SK-N-SH treated with all-trans-retinoic acid at 6 μM for 48 hours (cell line): ENCODE measurements at regions not wholly inside any gene's neighbourhood (a gene's known extent, or its start where the extent isn't known, plus 50 kb on each side); places are given as distances from the start of the nearest gene placed in this dataset.

Experiments used
- ATAC-seq: fragments of 200-7000 bp; cut with Tn5 transposase; 3 replicates; pipeline ENCODE4 v1.9.1; 2020; ENCODE audit warnings: mild to moderate bottlenecking, moderate library complexity
- ARNTL ChIP-seq: fragments of 450-650 bp; formaldehyde crosslinking; IDR thresholded peaks from 2 replicates; pipeline ENCODE4 v1.5.0; 2020; ENCODE audit warnings: low read depth, mild to moderate bottlenecking, moderate library complexity, borderline replicate concordance
- BACH2 ChIP-seq: fragments of 250-450 bp; sonication (Bioruptor Pico); IDR thresholded peaks from 2 replicates; pipeline ENCODE4 v1.9.0; 2021; ENCODE audit warnings: mild to moderate bottlenecking, borderline replicate concordance
- CREB5 ChIP-seq: fragments of 250-450 bp; sonication (Bioruptor Pico); IDR thresholded peaks from 2 replicates; pipeline ENCODE4 v1.5.1; 2020; ENCODE audit warnings: low read depth, mild to moderate bottlenecking, moderate library complexity
- CSDC2 ChIP-seq: fragments of 250-450 bp; sonication (Bioruptor Pico); IDR thresholded peaks from 2 replicates; pipeline ENCODE4 v1.5.0; 2020; ENCODE audit warnings: mild to moderate bottlenecking, moderate library complexity
- ESRRG ChIP-seq: fragments of 250-450 bp; sonication (Bioruptor Pico); IDR thresholded peaks from 2 replicates; pipeline ENCODE4 v1.6.1; 2021; ENCODE audit warnings: mild to moderate bottlenecking
- ISL1 ChIP-seq: fragments of 250-450 bp; sonication (Bioruptor Pico); IDR thresholded peaks from 2 replicates; pipeline ENCODE4 v2.1.2; 2022; ENCODE audit warnings: mild to moderate bottlenecking, moderate library complexity
- OSR1 ChIP-seq: fragments of 250-450 bp; sonication (Bioruptor Pico); IDR thresholded peaks from 2 replicates; pipeline ENCODE4 v1.8.0; 2022; ENCODE audit warnings: moderate library complexity, mild to moderate bottlenecking, inconsistent platforms
- POU6F1 ChIP-seq: fragments of 250-450 bp; sonication (Bioruptor Pico); IDR thresholded peaks from 2 replicates; pipeline ENCODE4 v1.8.0; 2021; ENCODE audit warnings: low read depth, mild to moderate bottlenecking, moderate library complexity, borderline replicate concordance
- PPARA ChIP-seq: fragments of 250-450 bp; sonication (Bioruptor Pico); IDR thresholded peaks from 2 replicates; pipeline ENCODE4 v1.5.0; 2020; ENCODE audit warnings: mild to moderate bottlenecking, borderline replicate concordance
- RARB ChIP-seq: fragments of 250-450 bp; sonication (Bioruptor Pico); IDR thresholded peaks from 2 replicates; pipeline ENCODE4 v1.8.0; 2021; ENCODE audit warnings: mild to moderate bottlenecking, moderate library complexity
- SNAI2 ChIP-seq: fragments of 250-450 bp; sonication (Bioruptor Pico); IDR thresholded peaks from 2 replicates; pipeline ENCODE4 v1.5.0; 2020; ENCODE audit warnings: mild to moderate bottlenecking, moderate library complexity
- TCF4 ChIP-seq: fragments of 250-450 bp; sonication (Bioruptor Pico); IDR thresholded peaks from 2 replicates; pipeline ENCODE4 v1.8.0; 2021; ENCODE audit warnings: mild to moderate bottlenecking, moderate library complexity, borderline replicate concordance
- TOX ChIP-seq: fragments of 250-450 bp; sonication (Bioruptor Pico); IDR thresholded peaks from 2 replicates; pipeline ENCODE4 v1.8.0; 2021; ENCODE audit warnings: mild to moderate bottlenecking, moderate library complexity, borderline replicate concordance
- ZC3H10 ChIP-seq: fragments of 250-450 bp; sonication (Bioruptor Pico); IDR thresholded peaks from 2 replicates; pipeline ENCODE4 v1.5.1; 2021; ENCODE audit warnings: mild to moderate bottlenecking, moderate library complexity
- ZFP3 ChIP-seq: fragments of 250-450 bp; sonication (Bioruptor Pico); IDR thresholded peaks from 2 replicates; pipeline ENCODE4 v1.5.0; 2020; ENCODE audit warnings: mild to moderate bottlenecking, moderate library complexity
- ZFP30 ChIP-seq: fragments of 450-650 bp; formaldehyde crosslinking; IDR thresholded peaks from 2 replicates; pipeline ENCODE4 v1.5.0; 2022; ENCODE audit warnings: mild to moderate bottlenecking, moderate library complexity
- ZNF70 ChIP-seq: fragments of 450-650 bp; formaldehyde crosslinking; IDR thresholded peaks from 2 replicates; pipeline ENCODE4 v1.5.0; 2020; ENCODE audit warnings: mild to moderate bottlenecking, moderate library complexity
- ZNF8 ChIP-seq: fragments of 450-650 bp; formaldehyde crosslinking; IDR thresholded peaks from 2 replicates; pipeline ENCODE4 v1.5.0; 2020; ENCODE audit warnings: mild to moderate bottlenecking, moderate library complexity
- TF ChIP-seq, protein P1 (sequence below): fragments of 250-450 bp; sonication (Bioruptor Pico); IDR thresholded peaks from 2 replicates; pipeline ENCODE4 v1.5.0; 2020; ENCODE audit warnings: mild to moderate bottlenecking, moderate library complexity
- TF ChIP-seq, protein P2 (sequence below): fragments of 250-450 bp; sonication (Bioruptor Pico); IDR thresholded peaks from 2 replicates; pipeline ENCODE4 v1.5.1; 2021; ENCODE audit warnings: mild to moderate bottlenecking, moderate library complexity
- TF ChIP-seq, protein P3 (sequence below): fragments of 250-450 bp; sonication (Bioruptor Pico); IDR thresholded peaks from 2 replicates; pipeline ENCODE4 v1.8.0; 2020; ENCODE audit warnings: mild to moderate bottlenecking, moderate library complexity, borderline replicate concordance

DNA sequence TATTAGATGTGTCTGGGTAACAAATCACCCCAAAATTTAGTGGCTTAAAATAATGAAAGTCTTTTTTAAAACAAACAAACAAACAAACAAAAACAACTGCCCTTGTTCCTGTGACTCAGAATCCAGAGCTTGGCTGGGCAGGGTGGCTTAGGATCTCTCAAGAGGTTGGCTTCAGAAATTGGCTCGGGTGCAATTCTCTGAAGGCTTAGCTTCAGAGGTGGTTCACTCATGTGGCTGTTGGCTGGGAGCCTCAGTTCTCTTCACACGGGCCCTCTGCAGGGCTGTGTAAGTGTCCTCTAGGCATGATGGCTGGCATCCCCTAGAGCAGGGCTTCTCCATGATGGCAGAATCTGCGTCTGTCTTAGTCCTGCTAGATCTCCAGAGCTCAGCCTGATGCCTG lies 179.9 kb upstream of the BCOR start:
- ATAC-seq = no peak
- TF ChIP-seq CSDC2 (CRISPR knock-in tag) = no peak

DNA sequence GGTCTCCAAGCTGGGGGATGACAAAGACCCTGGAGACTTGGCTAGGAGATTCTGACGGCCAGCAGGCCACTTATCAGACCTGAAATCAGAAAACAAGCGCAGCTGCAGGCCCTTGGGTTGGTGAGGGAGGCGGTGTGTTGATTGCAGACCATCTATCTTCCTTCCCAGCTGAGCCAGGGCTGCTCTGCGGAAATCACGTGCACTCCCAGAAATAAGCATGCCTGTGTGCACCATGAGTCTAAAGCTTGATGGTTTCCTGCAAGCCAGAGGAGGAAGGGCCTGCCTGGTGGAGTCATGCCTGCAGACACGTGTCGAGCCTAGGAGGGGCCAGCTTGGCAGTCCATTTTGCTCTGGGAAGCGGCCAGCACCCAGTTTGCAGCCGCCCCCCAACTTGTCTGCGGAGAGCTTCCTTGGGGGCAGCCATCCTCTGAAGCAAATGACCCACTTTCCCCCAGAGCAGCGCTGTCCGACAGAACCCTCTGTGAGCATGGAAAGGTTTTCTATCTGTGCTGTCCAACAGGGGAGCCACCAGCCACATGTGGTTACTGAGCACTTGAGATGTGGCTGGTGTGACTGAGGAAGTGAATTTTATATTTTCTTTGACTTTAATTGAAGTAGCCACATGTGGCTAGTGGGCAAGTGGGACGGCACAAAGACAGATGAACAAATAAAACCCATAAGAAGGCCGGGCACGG lies 175.7 kb upstream of the BCOR start:
- TF ChIP-seq ZNF8 (CRISPR knock-in tag) (no peak), ZFP30 (CRISPR knock-in tag) (no peak), RARB (CRISPR knock-in tag) (no peak), BACH2 (CRISPR knock-in tag) (no peak), ARNTL (CRISPR knock-in tag) (peak; percentile 68; the same call in 1 of the 2 replicates), TOX (CRISPR knock-in tag) (no peak), TCF4 (peak; percentile 59; the same call in 1 of the 2 replicates), ZNF70 (CRISPR knock-in tag) (peak; percentile 12; the same call in 1 of the 2 replicates)
- TF ChIP-seq, protein P1, sequence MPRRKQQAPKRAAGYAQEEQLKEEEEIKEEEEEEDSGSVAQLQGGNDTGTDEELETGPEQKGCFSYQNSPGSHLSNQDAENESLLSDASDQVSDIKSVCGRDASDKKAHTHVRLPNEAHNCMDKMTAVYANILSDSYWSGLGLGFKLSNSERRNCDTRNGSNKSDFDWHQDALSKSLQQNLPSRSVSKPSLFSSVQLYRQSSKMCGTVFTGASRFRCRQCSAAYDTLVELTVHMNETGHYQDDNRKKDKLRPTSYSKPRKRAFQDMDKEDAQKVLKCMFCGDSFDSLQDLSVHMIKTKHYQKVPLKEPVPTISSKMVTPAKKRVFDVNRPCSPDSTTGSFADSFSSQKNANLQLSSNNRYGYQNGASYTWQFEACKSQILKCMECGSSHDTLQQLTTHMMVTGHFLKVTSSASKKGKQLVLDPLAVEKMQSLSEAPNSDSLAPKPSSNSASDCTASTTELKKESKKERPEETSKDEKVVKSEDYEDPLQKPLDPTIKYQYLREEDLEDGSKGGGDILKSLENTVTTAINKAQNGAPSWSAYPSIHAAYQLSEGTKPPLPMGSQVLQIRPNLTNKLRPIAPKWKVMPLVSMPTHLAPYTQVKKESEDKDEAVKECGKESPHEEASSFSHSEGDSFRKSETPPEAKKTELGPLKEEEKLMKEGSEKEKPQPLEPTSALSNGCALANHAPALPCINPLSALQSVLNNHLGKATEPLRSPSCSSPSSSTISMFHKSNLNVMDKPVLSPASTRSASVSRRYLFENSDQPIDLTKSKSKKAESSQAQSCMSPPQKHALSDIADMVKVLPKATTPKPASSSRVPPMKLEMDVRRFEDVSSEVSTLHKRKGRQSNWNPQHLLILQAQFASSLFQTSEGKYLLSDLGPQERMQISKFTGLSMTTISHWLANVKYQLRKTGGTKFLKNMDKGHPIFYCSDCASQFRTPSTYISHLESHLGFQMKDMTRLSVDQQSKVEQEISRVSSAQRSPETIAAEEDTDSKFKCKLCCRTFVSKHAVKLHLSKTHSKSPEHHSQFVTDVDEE (CRISPR knock-in tag) = 0 out of 2 replicates have a peak, but pooled peaks have one; percentile 77
- TF ChIP-seq, protein P2, sequence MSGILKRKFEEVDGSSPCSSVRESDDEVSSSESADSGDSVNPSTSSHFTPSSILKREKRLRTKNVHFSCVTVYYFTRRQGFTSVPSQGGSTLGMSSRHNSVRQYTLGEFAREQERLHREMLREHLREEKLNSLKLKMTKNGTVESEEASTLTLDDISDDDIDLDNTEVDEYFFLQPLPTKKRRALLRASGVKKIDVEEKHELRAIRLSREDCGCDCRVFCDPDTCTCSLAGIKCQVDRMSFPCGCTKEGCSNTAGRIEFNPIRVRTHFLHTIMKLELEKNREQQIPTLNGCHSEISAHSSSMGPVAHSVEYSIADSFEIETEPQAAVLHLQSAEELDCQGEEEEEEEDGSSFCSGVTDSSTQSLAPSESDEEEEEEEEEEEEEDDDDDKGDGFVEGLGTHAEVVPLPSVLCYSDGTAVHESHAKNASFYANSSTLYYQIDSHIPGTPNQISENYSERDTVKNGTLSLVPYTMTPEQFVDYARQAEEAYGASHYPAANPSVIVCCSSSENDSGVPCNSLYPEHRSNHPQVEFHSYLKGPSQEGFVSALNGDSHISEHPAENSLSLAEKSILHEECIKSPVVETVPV (CRISPR knock-in tag) = no peak
- TF ChIP-seq, protein P3, sequence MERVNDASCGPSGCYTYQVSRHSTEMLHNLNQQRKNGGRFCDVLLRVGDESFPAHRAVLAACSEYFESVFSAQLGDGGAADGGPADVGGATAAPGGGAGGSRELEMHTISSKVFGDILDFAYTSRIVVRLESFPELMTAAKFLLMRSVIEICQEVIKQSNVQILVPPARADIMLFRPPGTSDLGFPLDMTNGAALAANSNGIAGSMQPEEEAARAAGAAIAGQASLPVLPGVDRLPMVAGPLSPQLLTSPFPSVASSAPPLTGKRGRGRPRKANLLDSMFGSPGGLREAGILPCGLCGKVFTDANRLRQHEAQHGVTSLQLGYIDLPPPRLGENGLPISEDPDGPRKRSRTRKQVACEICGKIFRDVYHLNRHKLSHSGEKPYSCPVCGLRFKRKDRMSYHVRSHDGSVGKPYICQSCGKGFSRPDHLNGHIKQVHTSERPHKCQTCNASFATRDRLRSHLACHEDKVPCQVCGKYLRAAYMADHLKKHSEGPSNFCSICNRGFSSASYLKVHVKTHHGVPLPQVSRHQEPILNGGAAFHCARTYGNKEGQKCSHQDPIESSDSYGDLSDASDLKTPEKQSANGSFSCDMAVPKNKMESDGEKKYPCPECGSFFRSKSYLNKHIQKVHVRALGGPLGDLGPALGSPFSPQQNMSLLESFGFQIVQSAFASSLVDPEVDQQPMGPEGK (CRISPR knock-in tag) = no peak
- peak; percentile 54; the same call in 2 of the 3 replicates for ATAC-seq

DNA sequence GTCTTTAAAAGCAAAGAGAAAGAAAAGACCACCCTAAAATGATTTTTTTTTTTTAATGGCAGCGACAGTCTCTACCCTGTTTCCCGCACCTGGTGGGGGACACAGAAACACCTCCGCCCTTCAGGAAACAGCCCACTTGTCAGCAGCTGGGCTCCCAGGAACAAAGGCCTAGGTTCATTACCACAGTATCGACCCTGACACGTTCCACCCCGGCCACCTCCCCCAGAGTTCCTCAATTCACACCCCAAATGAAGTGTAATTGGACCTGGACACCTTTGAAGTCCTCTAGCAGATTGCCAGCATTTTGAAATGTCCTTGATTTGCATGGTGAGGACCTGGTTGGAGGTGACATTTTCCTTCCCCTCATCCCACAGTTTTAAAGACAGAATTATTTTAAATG lies 175.0 kb upstream of the BCOR start:
- no peak for ATAC-seq
- TF ChIP-seq, protein P1 (CRISPR knock-in tag) = no peak
- TF ChIP-seq ZC3H10 (CRISPR knock-in tag) (no peak), BACH2 (CRISPR knock-in tag) (no peak), ARNTL (CRISPR knock-in tag) (no peak), SNAI2 (CRISPR knock-in tag) (no peak), CREB5 (no peak), ZFP3 (CRISPR knock-in tag) (no peak), TCF4 (no peak), TOX (CRISPR knock-in tag) (no peak), ESRRG (CRISPR knock-in tag) (no peak), OSR1 (CRISPR knock-in tag) (no peak), POU6F1 (CRISPR knock-in tag) (no peak), PPARA (no peak), ISL1 (CRISPR knock-in tag) (no peak)
- TF ChIP-seq, protein P3 (CRISPR knock-in tag) = no peak
- TF ChIP-seq, protein P2 (CRISPR knock-in tag) = no peak
